ENCODE measurements at regions not wholly inside any gene's neighbourhood (a gene's known extent, or its start where the extent isn't known, plus 50 kb on each side); places are given as distances from the start of the nearest gene placed in this dataset.

GRCh38 chr1:98027103-98027705 lies 106.4 kb upstream of the DPYD start:
- Histone ChIP-seq H3K27ac (no peak overlapping the region), H3K4me1 (ENCODE audit: low read depth) (no peaks in the 10 kb centered on the region), H3K27me3 (no peaks in the 10 kb centered on the region), H3K9me3 (ENCODE audit: low read depth) (no peaks in the 10 kb centered on the region), H3K36me3 (no peaks in the 10 kb centered on the region), H3K4me3 (no peak overlapping the region)
- TF ChIP-seq, protein P1, sequence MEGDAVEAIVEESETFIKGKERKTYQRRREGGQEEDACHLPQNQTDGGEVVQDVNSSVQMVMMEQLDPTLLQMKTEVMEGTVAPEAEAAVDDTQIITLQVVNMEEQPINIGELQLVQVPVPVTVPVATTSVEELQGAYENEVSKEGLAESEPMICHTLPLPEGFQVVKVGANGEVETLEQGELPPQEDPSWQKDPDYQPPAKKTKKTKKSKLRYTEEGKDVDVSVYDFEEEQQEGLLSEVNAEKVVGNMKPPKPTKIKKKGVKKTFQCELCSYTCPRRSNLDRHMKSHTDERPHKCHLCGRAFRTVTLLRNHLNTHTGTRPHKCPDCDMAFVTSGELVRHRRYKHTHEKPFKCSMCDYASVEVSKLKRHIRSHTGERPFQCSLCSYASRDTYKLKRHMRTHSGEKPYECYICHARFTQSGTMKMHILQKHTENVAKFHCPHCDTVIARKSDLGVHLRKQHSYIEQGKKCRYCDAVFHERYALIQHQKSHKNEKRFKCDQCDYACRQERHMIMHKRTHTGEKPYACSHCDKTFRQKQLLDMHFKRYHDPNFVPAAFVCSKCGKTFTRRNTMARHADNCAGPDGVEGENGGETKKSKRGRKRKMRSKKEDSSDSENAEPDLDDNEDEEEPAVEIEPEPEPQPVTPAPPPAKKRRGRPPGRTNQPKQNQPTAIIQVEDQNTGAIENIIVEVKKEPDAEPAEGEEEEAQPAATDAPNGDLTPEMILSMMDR (IDR thresholded peaks at IDR 0.05; ENCODE audit: low read depth, low read length): no peak
- DNase-seq (ENCODE audit: low read depth in 1 of 2, low spot score in 1 of 2): no peak

- TF ChIP-seq, protein P1 (IDR thresholded peaks at IDR 0.05; ENCODE audit: low read depth, low read length): no peak
- no peak overlapping the region for H3K27ac ChIP-seq
- no peaks in the 10 kb centered on the region for H3K36me3 ChIP-seq
- DNase-seq (ENCODE audit: low read depth in 1 of 2, low spot score in 1 of 2): no peak
- no peaks in the 10 kb centered on the region for H3K27me3 ChIP-seq
- no peaks in the 10 kb centered on the region for H3K4me1 ChIP-seq (ENCODE audit: low read depth)
- H3K9me3 ChIP-seq (ENCODE audit: low read depth): no peaks in the 10 kb centered on the region
- no peak overlapping the region for H3K4me3 ChIP-seq
Measured at GRCh38 chr1:98025858-98026257, 105.0 kb upstream of the DPYD start.

DNA sequence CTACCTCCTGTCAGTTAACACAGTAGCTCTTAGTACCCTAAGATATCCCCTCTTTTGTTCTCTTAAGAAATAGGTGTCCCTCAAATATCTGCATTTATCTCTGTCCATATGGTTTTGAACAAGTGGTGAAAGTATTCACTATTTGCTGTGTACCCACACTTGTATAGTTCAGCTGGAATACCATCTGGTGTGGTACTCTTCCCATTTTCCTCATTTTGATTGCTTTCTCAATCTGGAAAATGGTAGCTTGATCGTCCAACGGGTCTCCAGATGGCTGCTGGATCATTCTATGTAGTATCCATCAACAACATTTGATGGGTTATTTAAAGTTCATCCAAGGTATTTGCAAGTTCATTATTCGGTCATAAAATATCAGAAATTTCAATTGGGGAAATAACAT lies 100.3 kb upstream of the DPYD start:
- Histone ChIP-seq H3K27ac (no peak overlapping the region), H3K4me3 (no peak overlapping the region), H3K36me3 (no peaks in the 10 kb centered on the region), H3K4me1 (ENCODE audit: low read depth) (no peaks in the 10 kb centered on the region), H3K27me3 (no peaks in the 10 kb centered on the region), H3K9me3 (ENCODE audit: low read depth) (no peaks in the 10 kb centered on the region)
- TF ChIP-seq, protein P1 (IDR thresholded peaks at IDR 0.05; ENCODE audit: low read depth, low read length): no peak
- DNase-seq (ENCODE audit: low read depth in 1 of 2, low spot score in 1 of 2): no peak

- Histone ChIP-seq H3K27ac (no peak overlapping the region), H3K27me3 (no peaks in the 10 kb centered on the region), H3K36me3 (no peaks in the 10 kb centered on the region), H3K4me3 (no peak overlapping the region), H3K4me1 (ENCODE audit: low read depth) (no peaks in the 10 kb centered on the region), H3K9me3 (ENCODE audit: low read depth) (no peaks in the 10 kb centered on the region)
- TF ChIP-seq, protein P1 (IDR thresholded peaks at IDR 0.05; ENCODE audit: low read depth, low read length): no peak
- no peak for DNase-seq (ENCODE audit: low read depth in 1 of 2, low spot score in 1 of 2)
Measured at GRCh38 chr1:98019747-98020146, 98.9 kb upstream of the DPYD start.

GRCh38 chr1:98018074-98018473 lies 97.2 kb upstream of the DPYD start:
- no peaks in the 10 kb centered on the region for H3K36me3 ChIP-seq
- DNase-seq (ENCODE audit: low read depth in 1 of 2, low spot score in 1 of 2): no peak
- H3K27ac ChIP-seq: no peak overlapping the region
- no peaks in the 10 kb centered on the region for H3K4me1 ChIP-seq (ENCODE audit: low read depth)
- no peaks in the 10 kb centered on the region for H3K9me3 ChIP-seq (ENCODE audit: low read depth)
- H3K4me3 ChIP-seq: no peak overlapping the region
- H3K27me3 ChIP-seq: no peaks in the 10 kb centered on the region
- TF ChIP-seq, protein P1 (IDR thresholded peaks at IDR 0.05; ENCODE audit: low read depth, low read length): no peak

Measured in cardiac muscle cell (in vitro differentiated cells and primary cell).